GM23338 (cell line): ENCODE measurements at regions not wholly inside any gene's neighbourhood (a gene's known extent, or its start where the extent isn't known, plus 50 kb on each side); places are given as distances from the start of the nearest gene placed in this dataset.

ENCODE experiments used
- CTCF ChIP-seq, 2 experiments: fragments of 200-600 bp in 1 of 2; sonication (generic) in 1 of 2; conservative IDR thresholded peaks; 2 replicates each; pipeline versions ENCODE4 v1.5.1 to v1.6.1; 2016 to 2017; ENCODE audit warnings: antibody characterized with exemption in 2 of 2, low read depth in 2 of 2, mild to moderate bottlenecking in 2 of 2, moderate library complexity in 1 of 2
- REST ChIP-seq: IDR thresholded peaks from one replicate; pipeline ENCODE4 v1.6.1; 2018; ENCODE audit warnings: antibody characterized with exemption; ENCODE audit not compliant: unreplicated experiment

- TF ChIP-seq CTCF (conservative IDR thresholded peaks at IDR 0.05; ENCODE audit: low read depth in 2 of 2) (no peak), REST (no peak)
Measured at GRCh38 chr18:65954372-65954771, 203.6 kb downstream of the CDH7 start.
